H1 (cell line): ENCODE measurements at regions not wholly inside any gene's neighbourhood (a gene's known extent, or its start where the extent isn't known, plus 50 kb on each side); places are given as distances from the start of the nearest gene placed in this dataset.

Experiments used
- CTCF ChIA-PET: fragments of 300-600 bp; sonication (Branson Sonifier 250); formaldehyde crosslinking; loops from one replicate; lab custom pipeline; 2021; ENCODE audit not compliant: partially characterized antibody; lab: Charles Lee
- POLR2A ChIA-PET: fragments of 300-600 bp; sonication (Branson Sonifier 250); formaldehyde crosslinking; loops from one replicate; lab custom pipeline; 2021; ENCODE audit warnings: inconsistent platforms; ENCODE audit not compliant: partially characterized antibody; lab: Charles Lee
- DNase-seq, 2 experiments: peaks; one replicate each; pipeline versions ENCODE4 v3.0.0 to v3.0.0-alpha.2; 2010 to 2022; ENCODE audit warnings: low spot score in 2 of 2, low read depth in 1 of 2, mixed read lengths in 1 of 2
- FAIRE-seq: peaks from 2 replicates; lab custom pipeline; 2011; peaks lifted over from hg19 to GRCh38; lab: Jason Lieb, UNC
- H2AFZ ChIP-seq: 2 replicates; pipeline ENCODE4 v1.8.1; 2012; ENCODE audit warnings: low read length, inconsistent platforms
- H2AK5ac ChIP-seq: 2 replicates; pipeline ENCODE4 v1.6.1; 2013; ENCODE audit warnings: low read depth, low read length
- H2BK120ac ChIP-seq: replicated peaks from 2 replicates; pipeline ENCODE3; 2013; ENCODE audit warnings: low read depth, low read length, inconsistent platforms
- H2BK12ac ChIP-seq: 2 replicates; pipeline ENCODE4 v1.6.1; 2013; ENCODE audit warnings: low read depth, low read length
- H2BK15ac ChIP-seq: 2 replicates; pipeline ENCODE4 v1.6.1; 2013; ENCODE audit warnings: low read length
- H2BK20ac ChIP-seq: 2 replicates; pipeline ENCODE4 v1.6.1; 2013; ENCODE audit warnings: low read length
- H2BK5ac ChIP-seq: 2 replicates; pipeline ENCODE4 v1.6.1; 2013; ENCODE audit warnings: low read depth, low read length
- H3K14ac ChIP-seq: 2 replicates; pipeline ENCODE4 v1.6.1; 2013; ENCODE audit warnings: inconsistent platforms; ENCODE audit not compliant: insufficient read length
- H3K18ac ChIP-seq: 2 replicates; pipeline ENCODE4 v1.6.1; 2013; ENCODE audit warnings: low read length; ENCODE audit errors: extremely low read depth
- H3K23ac ChIP-seq: 2 replicates; pipeline ENCODE4 v1.6.1; 2013; ENCODE audit warnings: inconsistent platforms; ENCODE audit not compliant: insufficient read length
- H3K23me2 ChIP-seq: 2 replicates; pipeline ENCODE4 v1.6.1; 2013; ENCODE audit warnings: low read depth, low read length
- H3K27ac ChIP-seq: 2 replicates; pipeline ENCODE4 v1.6.1; 2011; ENCODE audit warnings: low read depth, low read length, inconsistent platforms
- H3K27me3 ChIP-seq, 4 experiments: replicated peaks in 1 of 4; 1 replicate in 1 of 4; 2 replicates in 3 of 4; pipeline versions ENCODE4 v1.6.1 to v1.8.1; 2011 to 2013; ENCODE audit warnings: low read length in 3 of 4, mild to moderate bottlenecking in 3 of 4, inconsistent platforms in 2 of 4, mixed read lengths in 2 of 4, moderate library complexity in 1 of 4; ENCODE audit not compliant: control insufficient read depth in 3 of 4, insufficient read depth in 3 of 4; ENCODE audit errors: extremely low read depth in 1 of 4
- H3K36me3 ChIP-seq, 4 experiments: 2 replicates each; pipeline versions ENCODE4 v1.6.1 to v1.8.1; 2011 to 2013; ENCODE audit warnings: mild to moderate bottlenecking in 4 of 4, low read length in 3 of 4, moderate library complexity in 2 of 4, control low read depth in 1 of 4, inconsistent platforms in 1 of 4; ENCODE audit not compliant: insufficient read depth in 4 of 4, control insufficient read depth in 2 of 4
- H3K4ac ChIP-seq: replicated peaks from 2 replicates; pipeline ENCODE3; 2013; ENCODE audit warnings: low read length, low read depth, mixed read lengths, inconsistent platforms; ENCODE audit not compliant: insufficient read length
- H3K4me1 ChIP-seq, 4 experiments: replicated peaks in 1 of 4; 1 replicate in 1 of 4; 2 replicates in 3 of 4; pipeline versions ENCODE4 v1.6.1 to v1.8.1; 2011 to 2013; ENCODE audit warnings: low read length in 3 of 4, inconsistent platforms in 2 of 4, mixed read lengths in 1 of 4; ENCODE audit not compliant: insufficient read depth in 4 of 4, control insufficient read depth in 3 of 4
- H3K4me2 ChIP-seq, 2 experiments: 2 replicates each; pipeline versions ENCODE4 v1.6.1 to v1.8.1; 2011 to 2013; ENCODE audit warnings: low read depth in 2 of 2, low read length in 2 of 2, control low read depth in 1 of 2, inconsistent platforms in 1 of 2, mild to moderate bottlenecking in 1 of 2; ENCODE audit not compliant: insufficient read depth in 1 of 2
- H3K4me3 ChIP-seq, 4 experiments: fragments of 200-600, 300-600 bp in 1 of 4; sonication (generic), shearing (Covaris generic), sonication (Bioruptor Twin) in 1 of 4; 2 replicates each; pipeline versions ENCODE4 v1.5.1 to v1.8.1; 2011 to 2016; ENCODE audit warnings: low read length in 4 of 4, low read depth in 3 of 4, control low read depth in 2 of 4, inconsistent platforms in 2 of 4, mild to moderate bottlenecking in 2 of 4, mixed read lengths in 1 of 4, moderate library complexity in 1 of 4; ENCODE audit not compliant: insufficient read depth in 2 of 4; ENCODE audit errors: extremely low read depth in 1 of 4
- H3K56ac ChIP-seq: replicated peaks from 2 replicates; pipeline ENCODE3; 2013; ENCODE audit warnings: low read depth, mild to moderate bottlenecking, mixed read lengths, low read length, inconsistent platforms; ENCODE audit not compliant: insufficient read length
- H3K79me1 ChIP-seq: 2 replicates; pipeline ENCODE4 v1.6.1; 2013; ENCODE audit warnings: low read depth, low read length, control low read depth
- H3K79me2 ChIP-seq, 2 experiments: 2 replicates each; pipeline versions ENCODE4 v1.6.1 to v1.8.1; 2012 to 2013; ENCODE audit warnings: low read length in 2 of 2, mild to moderate bottlenecking in 2 of 2, inconsistent platforms in 1 of 2; ENCODE audit not compliant: insufficient read depth in 2 of 2, control insufficient read depth in 1 of 2
- H3K9ac ChIP-seq, 4 experiments: replicated peaks in 1 of 4; 1 replicate in 1 of 4; 2 replicates in 3 of 4; pipeline versions ENCODE4 v1.6.1 to v1.8.1; 2011 to 2013; ENCODE audit warnings: low read depth in 3 of 4, low read length in 3 of 4, control low read depth in 2 of 4, mild to moderate bottlenecking in 2 of 4, moderate library complexity in 2 of 4, inconsistent platforms in 1 of 4; ENCODE audit errors: extremely low read depth in 1 of 4
- H3K9me3 ChIP-seq, 2 experiments: 2 replicates each; pipeline versions ENCODE4 v1.6.1 to v1.8.1; 2012 to 2013; ENCODE audit warnings: mild to moderate bottlenecking in 2 of 2, moderate library complexity in 2 of 2, control low read depth in 1 of 2, inconsistent platforms in 1 of 2, low read depth in 1 of 2, low read length in 1 of 2, mixed read lengths in 1 of 2; ENCODE audit not compliant: insufficient read depth in 2 of 2
- H4K20me1 ChIP-seq, 2 experiments: replicated peaks in 1 of 2; 2 replicates each; pipeline versions ENCODE3 to v1.8.1; 2011 to 2013; ENCODE audit warnings: inconsistent platforms in 2 of 2, low read length in 2 of 2, mild to moderate bottlenecking in 1 of 2; ENCODE audit not compliant: insufficient read depth in 2 of 2, control insufficient read depth in 1 of 2
- H4K5ac ChIP-seq: 2 replicates; pipeline ENCODE4 v1.6.1; 2013; ENCODE audit warnings: low read length, low read depth, mixed read lengths, inconsistent platforms; ENCODE audit not compliant: insufficient read length
- H4K8ac ChIP-seq: 2 replicates; pipeline ENCODE4 v1.8.0; 2013; ENCODE audit warnings: mild to moderate bottlenecking, moderate library complexity, low read length, inconsistent platforms; ENCODE audit not compliant: insufficient read depth; ENCODE audit errors: extremely low read depth
- H4K91ac ChIP-seq: replicated peaks from 2 replicates; pipeline ENCODE3; 2013; ENCODE audit warnings: low read length, mixed read lengths, inconsistent platforms; ENCODE audit not compliant: insufficient read length
- BACH1 ChIP-seq: IDR thresholded peaks from 2 replicates; pipeline ENCODE4 v1.6.1; 2012; ENCODE audit warnings: low read length, improper control_type of control experiment
- BRCA1 ChIP-seq: IDR thresholded peaks from 2 replicates; pipeline ENCODE4 v1.6.1; 2012; ENCODE audit warnings: low read depth, low read length, improper control_type of control experiment
- CBX8 ChIP-seq: fragments of 300-800, 300-1000 bp; sonication (generic); IDR thresholded peaks from 2 replicates; pipeline ENCODE4 v1.7.1; 2016; ENCODE audit warnings: low read depth, low read length, borderline replicate concordance
- CTBP2 ChIP-seq: IDR thresholded peaks from 2 replicates; pipeline ENCODE4 v1.7.0; 2011; ENCODE audit warnings: borderline replicate concordance, mild to moderate bottlenecking, moderate library complexity, mixed read lengths, low read length; ENCODE audit not compliant: insufficient read depth, insufficient read length
- SAP30 ChIP-seq: fragments of 300-600 bp; sonication (generic); IDR thresholded peaks from 2 replicates; pipeline ENCODE4 v1.7.1; 2012; ENCODE audit warnings: low read length, moderate library complexity, mild to moderate bottlenecking, inconsistent platforms; ENCODE audit not compliant: insufficient read depth, insufficient replicate concordance
- SIN3A ChIP-seq, 2 experiments: IDR thresholded peaks in 1 of 2; conservative IDR thresholded peaks in 1 of 2; 2 replicates each; pipeline ENCODE4 v1.6.1; 2011 to 2012; ENCODE audit warnings: low read length in 2 of 2, improper control_type of control experiment in 1 of 2, low read depth in 1 of 2, mild to moderate bottlenecking in 1 of 2
- SP2 ChIP-seq: IDR thresholded peaks from 2 replicates; pipeline ENCODE4 v1.6.1; 2012; ENCODE audit warnings: mild to moderate bottlenecking, low read length, inconsistent platforms
- TAF1 ChIP-seq: IDR thresholded peaks from 2 replicates; pipeline ENCODE4 v1.6.1; 2011; ENCODE audit warnings: mild to moderate bottlenecking, low read depth, low read length
- TAF7 ChIP-seq: optimal IDR thresholded peaks from 2 replicates; pipeline ENCODE3; 2011; ENCODE audit warnings: low read depth, mild to moderate bottlenecking, inconsistent platforms, low read length, moderate library complexity, borderline replicate concordance
- TCF12 ChIP-seq: IDR thresholded peaks from 2 replicates; pipeline ENCODE4 v1.6.1; 2011; ENCODE audit warnings: low read depth, mild to moderate bottlenecking, low read length
- YY1 ChIP-seq: IDR thresholded peaks from 2 replicates; pipeline ENCODE4 v1.6.1; 2011; ENCODE audit warnings: low read depth, mild to moderate bottlenecking, low read length
- WGBS, 2 experiments: shearing (Covaris generic) in 1 of 2; methylation state at CpG; one replicate each; pipeline versions ENCODE4 v1.1.6 to v1.1.7; 2013 to 2015; ENCODE audit warnings: low lambda C conversion rate in 2 of 2, mixed read lengths in 2 of 2, inconsistent platforms in 1 of 2, low coverage in 1 of 2, missing lambda C conversion rate in 1 of 2; ENCODE audit not compliant: insufficient replicate concordance in 2 of 2, insufficient coverage in 1 of 2, insufficient read length in 1 of 2; ENCODE audit errors: extremely low coverage in 1 of 2, missing lambda C conversion rate in 1 of 2; 5-methylcytosine and 5-hydroxymethylcytosine counted together

DNA sequence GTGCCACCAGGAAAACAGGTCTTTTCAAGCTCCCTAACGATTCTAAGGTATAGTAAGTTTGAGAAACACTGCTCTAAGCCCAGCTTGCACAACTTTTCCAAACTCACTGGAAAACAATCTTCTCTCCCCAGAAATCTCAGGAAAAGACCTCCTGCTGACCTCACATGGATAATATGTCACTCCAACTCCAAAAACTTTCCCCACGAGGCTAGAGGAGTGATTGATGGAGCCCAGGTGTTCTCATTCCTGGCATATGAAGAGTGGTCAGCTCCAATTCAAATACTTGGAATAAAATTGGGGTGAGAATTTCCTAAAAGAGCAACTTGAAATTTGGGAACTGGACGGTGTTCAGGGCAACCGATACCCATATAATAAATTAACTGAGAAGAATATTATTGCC, 299.9 kb downstream of the PPP4R3C start:
- Histone ChIP-seq H3K56ac (no peak overlapping the region), H3K14ac (no peak overlapping the region), H3K18ac (no peak overlapping the region), H3K9me3 (no peaks in the 10 kb centered on the region), H3K23me2 (no peaks in the 10 kb centered on the region), H4K5ac (no peak overlapping the region), H3K36me3 (no peaks in the 10 kb centered on the region), H4K8ac (no peak overlapping the region), H3K27ac (no peak overlapping the region), H4K20me1 (no peaks in the 10 kb centered on the region), H2BK15ac (no peak overlapping the region), H2BK120ac (no peak overlapping the region), H4K91ac (no peak overlapping the region), H3K4me2 (no peak overlapping the region), H3K23ac (no peak overlapping the region), H2BK5ac (no peak overlapping the region), H3K4me3 (no peak overlapping the region), H3K79me1 (no peaks in the 10 kb centered on the region), H3K4ac (no peak overlapping the region), H2BK12ac (no peak overlapping the region), H2BK20ac (no peak overlapping the region), H3K27me3 (no peaks in the 10 kb centered on the region), H3K79me2 (no peaks in the 10 kb centered on the region), H3K4me1 (no peaks in the 10 kb centered on the region), H2AFZ (no peak overlapping the region), H3K9ac (no peak overlapping the region), H2AK5ac (no peak overlapping the region)
- no peak for TF ChIP-seq CBX8
- TF ChIP-seq BRCA1, result no peak
- TF ChIP-seq CTBP2, result no peak
- TF ChIP-seq TCF12, result no peak
- no peak for TF ChIP-seq YY1
- TF ChIP-seq TAF7, result no peak
- no peak for TF ChIP-seq SP2
- TF ChIP-seq TAF1, result no peak
- no peak for TF ChIP-seq BACH1
- no peak for TF ChIP-seq SAP30
- no peak for TF ChIP-seq SIN3A (conservative IDR thresholded peaks at IDR 0.05 in 1 of 2, IDR thresholded peaks at IDR 0.05 in 1 of 2; ENCODE audit: low read depth in 1 of 2, low read length in 2 of 2)
- no peak for FAIRE-seq
- ChIA-PET CTCF (no interaction called here), POLR2A (no interaction called here)
- 80% methylated on average over 4 of the region's 4 CpGs; no CpG with 5 or more reads in 1 of the 2 experiments for whole genome bisulfite sequencing, 2 experiments
- no peak for DNase-seq
